ENCODE measurements at regions not wholly inside any gene's neighbourhood (a gene's known extent, or its start where the extent isn't known, plus 50 kb on each side); places are given as distances from the start of the nearest gene placed in this dataset.

DNA sequence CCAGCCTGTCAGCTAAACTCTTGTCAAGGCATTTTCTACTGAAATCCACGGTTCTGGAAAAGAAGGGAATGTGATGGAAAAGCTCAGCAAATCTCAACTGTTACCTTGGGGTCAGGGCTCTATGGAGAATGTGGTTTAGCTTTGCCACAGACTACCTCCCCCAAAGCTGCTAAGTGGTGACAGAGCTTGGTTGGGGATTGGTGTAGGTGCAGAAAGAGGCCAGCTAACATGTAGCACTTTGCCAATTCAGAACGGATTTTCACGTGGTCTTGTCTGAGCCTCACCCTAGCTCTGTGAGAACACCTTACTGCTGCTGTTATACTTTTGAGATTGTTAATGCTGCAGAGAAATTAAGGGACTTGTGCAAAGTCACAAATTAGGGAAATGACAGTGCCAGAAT, 331.1 kb downstream of the RND3 start:
- DNase-seq = no peak

GRCh38 chr2:150154308-150154797, 333.1 kb downstream of the RND3 start:
- DNase-seq = no peak

- DNase-seq = no peak
These were observed 333.7 kb downstream of the RND3 start for GRCh38 chr2:150153646-150154307.

- no peak for DNase-seq
These were observed 335.2 kb downstream of the RND3 start for GRCh38 chr2:150152230-150152629.

- no peak for DNase-seq
These were observed 337.3 kb downstream of the RND3 start for GRCh38 chr2:150150144-150150543.

DNA sequence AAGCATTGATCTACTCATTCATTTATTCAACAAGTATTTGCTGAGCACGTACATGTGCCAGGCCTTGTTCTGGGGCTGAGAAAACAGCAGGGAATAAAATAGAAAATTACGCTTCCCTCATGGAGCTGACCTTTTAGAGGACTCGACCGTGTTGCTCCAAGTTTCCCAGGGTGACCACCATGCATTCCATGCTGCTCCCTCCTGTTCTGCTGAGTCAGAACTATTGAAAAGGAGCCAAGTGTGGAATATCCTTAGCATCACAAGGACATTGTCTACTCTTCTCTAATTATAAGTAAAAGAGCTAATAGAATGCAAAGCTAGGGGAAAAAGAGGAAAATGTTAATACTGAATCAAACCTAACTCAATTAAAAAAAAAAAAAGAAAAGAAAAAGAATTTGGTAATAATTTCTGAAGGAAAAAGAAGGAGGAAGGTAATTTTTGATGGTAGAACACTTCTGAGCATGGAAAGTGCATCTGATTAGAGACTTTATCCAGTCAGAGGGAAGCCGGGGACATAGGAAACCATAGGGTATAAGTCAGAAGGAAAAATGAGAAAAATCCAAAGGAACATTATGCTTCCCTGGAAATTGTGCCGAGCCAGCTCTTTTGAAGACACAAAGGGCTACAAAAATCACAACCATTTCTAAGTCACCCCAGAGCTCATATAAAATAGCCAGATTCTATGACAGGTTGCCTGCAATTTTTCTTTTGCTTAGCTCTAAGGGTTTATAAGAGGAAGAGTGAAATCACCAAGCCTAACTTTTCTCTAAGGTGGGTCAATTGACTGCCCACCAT, 339.4 kb downstream of the RND3 start:
- no peak for DNase-seq

DNA sequence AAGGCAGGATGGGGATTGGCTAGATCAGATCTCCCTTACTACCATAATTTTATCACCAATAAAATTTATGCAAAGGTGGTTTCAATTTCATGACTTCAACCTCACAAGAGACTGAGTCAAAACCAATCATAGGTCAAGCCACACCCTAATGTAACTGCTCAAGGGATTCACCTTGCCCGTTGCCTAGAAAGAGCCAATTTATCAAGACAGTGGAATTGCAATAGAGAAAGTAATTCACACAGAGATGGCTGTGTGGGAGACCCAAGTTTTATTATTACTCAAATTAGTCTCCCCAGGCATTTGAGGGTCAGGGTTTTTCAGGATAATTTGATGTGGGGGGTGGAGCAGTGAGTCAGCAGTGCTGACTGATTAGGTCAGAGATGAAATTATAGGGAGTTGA, 340.6 kb downstream of the RND3 start:
- DNase-seq = no peak

DNA sequence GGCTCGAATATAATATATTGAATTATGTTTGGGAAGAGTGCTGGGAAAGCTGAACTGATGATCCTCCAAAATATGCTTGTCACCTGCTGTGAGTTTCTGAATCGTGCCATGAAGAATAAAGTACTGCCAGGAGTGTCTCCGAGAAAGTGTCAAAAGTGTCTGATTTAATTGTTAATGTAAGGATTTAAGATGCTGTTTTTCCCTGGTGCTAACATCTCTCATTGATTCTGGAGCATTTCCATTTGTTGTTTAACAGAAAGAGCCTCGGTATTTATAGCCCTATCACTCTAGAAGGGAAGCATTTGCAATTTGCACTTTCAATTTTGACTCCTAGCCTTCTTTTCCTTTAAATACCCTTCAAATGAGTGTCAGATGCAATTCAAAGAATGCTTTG, 342.2 kb downstream of the RND3 start:
- DNase-seq = no peak

DNA sequence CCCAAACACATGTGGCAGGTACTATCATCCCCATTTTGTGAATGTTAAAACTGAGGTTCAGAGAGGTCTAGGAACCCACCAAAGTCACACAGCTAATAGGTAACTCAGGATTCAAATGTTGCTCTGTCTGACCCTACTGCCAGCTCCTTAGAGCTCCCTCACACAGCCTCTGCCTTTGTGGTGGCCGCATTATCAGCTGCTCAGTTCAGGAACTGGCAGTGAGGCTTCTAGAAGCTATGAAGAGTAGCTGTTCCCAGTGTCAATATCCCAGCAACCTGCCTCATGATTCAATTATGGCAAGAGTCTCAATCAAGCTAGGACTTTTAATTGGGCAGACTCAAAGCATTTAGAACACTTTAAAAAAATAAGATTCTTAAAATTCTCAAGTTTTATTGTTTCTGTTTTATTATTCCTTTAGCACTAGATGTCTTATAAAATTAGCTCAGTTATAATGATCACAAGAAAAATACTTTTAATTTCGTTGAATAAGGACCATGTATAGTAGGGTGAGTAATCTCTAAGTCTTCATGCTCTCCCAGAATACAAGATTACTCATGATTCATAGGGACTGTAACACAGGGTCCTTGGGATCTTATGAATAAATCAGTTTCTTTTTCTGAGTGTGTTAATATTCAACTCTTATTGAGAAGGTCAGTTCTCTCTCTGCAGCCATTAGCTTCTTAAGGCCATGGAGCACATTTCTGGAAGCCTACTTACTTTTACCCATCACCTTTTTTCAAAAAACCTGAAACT, 342.7 kb downstream of the RND3 start:
- no peak for DNase-seq

DNA sequence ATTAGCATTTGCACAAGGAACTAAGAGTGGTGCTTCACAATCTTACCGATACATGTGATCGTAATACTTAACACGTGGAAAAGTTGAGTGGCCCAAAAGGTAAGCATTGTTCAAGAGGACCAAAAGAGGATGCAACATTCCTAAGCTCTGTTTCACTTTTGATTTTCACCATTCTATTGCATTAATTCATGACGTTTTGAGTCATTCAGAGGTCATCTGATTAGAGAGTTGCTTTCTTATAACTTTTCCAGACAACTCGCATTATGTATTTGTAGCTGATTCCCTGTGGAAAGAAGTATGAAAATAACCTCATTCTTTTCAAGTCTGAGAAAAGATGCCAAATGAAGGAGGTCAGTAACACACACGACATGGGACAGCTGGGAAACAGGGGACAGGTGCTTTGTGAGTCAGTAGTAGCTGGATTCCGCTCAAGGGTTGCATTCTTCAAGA, 344.4 kb downstream of the RND3 start:
- no peak for DNase-seq

- DNase-seq = no peak
These were observed 344.9 kb downstream of the RND3 start for GRCh38 chr2:150142561-150142960.

DNA sequence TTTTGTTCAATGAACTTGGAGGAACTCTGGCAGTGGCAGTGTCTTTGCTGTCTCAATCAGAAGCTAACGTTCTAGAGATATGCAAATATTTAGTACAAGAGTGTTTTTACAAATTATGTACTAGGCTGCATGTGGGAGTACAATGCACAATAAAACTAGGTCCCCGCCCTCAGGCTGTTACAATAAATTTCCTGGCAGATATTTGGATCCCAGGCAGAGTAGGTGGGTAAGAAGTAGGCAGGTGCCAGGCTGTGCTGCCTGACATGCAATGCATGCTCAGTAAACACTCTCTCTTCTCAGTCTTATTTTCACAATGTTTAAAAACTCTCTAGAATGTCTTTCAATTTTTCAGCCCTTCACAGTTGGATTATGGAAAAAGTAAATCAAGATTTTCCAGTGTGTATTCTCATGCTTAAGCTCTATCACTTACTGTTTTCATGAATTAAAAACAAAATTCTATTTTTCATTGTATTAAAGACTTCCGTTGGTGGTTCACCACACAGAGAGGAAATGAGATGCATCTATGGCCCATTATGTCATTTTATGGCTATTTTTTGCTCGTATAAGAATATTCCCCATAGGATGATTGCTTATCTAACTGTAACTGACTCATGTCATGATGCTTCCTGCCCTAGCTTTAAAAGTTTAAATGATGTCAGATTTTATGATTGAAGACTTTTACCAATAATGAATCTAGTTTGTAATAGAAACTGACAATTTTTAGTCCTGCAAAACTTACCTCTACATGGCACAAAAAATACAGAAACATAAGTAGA, 346.1 kb downstream of the RND3 start:
- no peak for DNase-seq

DNA sequence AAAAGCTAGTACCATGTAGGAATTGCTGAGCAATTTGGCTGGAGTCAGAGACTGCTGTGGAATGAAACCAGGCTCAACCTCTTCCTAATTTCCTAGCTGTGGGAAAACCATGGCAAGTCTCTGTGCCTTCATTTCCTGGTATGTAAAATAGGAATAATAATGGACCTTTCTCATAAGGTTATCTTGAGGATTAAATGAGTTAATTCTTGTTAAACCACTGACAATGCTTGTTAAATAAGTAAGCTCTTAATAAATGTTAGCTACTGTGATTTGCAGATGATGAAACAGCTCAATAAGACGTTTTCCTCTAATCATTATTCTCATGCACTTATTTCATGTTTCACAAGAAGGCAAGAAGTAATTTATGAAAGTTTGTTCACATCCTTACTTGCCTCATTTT, 346.7 kb downstream of the RND3 start:
- no peak for DNase-seq

GRCh38 chr2:150138587-150138986, 348.9 kb downstream of the RND3 start:
- no peak for DNase-seq

DNA sequence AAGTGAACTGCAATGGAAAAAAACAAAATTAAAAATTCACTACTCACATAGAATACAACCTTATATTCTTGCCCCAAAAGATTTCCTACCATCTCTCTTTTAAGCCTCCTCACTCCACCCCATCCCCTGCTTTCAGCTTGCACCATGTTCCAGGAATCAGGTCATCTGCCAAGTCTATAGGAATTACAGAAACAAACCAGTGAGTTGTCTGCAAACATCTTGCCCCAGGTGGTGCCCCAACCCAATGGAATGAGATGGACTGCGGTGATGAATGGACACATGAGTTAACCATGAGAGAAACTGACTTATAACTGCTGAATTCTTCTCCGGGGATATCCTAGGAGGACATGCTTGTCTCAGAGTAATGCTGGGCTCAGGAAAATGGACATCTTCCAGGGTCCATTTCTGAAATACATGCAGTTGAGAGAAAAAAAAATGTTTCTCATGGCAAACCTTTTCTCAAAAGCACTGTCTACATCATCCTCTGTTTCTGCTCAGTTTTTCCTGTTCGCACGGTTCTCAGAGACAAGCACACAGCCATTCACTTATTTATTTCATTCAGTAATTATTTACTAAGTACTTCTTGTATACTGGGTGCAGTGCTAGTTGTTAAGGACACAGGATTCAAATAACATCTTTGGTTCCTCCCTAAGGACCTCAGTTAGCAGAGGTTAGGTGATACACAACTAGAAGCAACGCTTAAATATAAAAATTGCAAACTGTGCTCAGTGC, 350.0 kb downstream of the RND3 start:
- DNase-seq = no peak

DNA sequence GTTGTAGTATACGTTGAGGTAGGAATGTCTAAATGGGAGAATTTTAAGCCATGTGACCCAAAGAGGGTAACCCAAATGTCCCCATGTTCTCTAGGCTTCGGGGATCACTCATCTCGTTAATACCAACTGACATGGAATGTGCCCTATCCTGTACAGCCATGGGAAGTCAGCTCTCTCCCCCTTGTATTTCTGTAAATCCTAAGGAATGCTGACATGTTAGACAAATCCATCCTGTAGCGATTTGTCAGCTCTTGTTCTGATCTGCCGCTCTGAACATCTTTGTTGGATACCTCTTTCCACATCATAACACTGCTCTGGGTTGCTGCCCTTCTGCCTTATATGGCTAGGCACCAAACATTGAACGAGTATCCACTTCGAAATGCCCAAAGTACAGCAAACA, 350.6 kb downstream of the RND3 start:
- DNase-seq = no peak

GRCh38 chr2:150136401-150136800, 351.1 kb downstream of the RND3 start:
- DNase-seq = no peak

DNA sequence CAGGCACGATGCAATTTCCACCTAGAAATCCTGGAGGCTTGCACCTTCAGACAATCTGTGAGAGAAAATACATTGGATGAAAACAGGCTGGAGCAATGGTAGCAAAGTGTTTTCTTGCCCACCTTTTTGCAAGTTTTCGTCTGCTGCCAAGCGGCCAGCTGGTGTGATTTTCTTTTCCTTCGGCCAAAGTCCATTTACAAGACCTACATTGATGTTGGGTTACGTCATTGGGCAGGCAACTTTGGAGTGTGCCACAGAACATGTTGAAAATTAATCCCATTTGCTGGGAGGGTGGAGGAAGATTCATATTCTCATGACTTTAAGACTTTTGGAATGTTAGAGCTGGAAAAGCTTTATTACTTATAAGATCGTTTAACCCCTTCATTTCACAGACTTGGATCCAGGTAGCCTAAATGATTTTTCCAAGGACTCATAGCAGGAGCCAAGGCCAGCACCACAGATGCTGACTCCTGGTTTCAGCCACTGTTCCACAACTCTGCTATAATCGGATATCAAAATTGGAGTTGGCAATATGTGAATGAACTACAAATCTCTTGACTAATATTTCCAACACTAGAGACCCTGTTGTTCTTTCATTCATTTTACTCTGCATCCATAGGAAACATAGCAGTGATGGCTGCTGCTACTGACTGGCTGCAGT, 352.1 kb downstream of the RND3 start:
- DNase-seq = no peak

GRCh38 chr2:150134223-150134857, 353.1 kb downstream of the RND3 start:
- no peak for DNase-seq

DNA sequence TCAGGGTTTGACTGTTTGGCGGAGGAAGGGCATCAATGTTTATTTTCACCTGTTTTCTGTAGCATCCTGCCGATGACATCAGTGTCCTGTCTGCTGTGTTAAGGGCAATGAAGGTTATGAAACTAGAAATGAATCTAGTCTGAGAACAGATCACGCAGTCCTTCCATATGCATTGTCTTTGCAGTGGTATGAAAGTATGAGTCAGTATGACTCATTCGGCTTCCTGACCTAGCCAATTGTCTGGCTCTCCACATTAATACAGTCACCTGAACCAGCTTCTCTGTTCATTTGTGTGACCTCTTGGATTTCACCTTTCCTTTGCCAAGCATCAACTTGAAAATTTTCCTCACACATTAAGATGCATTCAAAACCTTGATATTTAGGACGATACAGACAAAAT, 353.8 kb downstream of the RND3 start:
- DNase-seq = no peak

- no peak for DNase-seq
These were observed 357.4 kb downstream of the RND3 start for GRCh38 chr2:150129921-150130575.
